ENCODE measurements at regions not wholly inside any gene's neighbourhood (a gene's known extent, or its start where the extent isn't known, plus 50 kb on each side); places are given as distances from the start of the nearest gene placed in this dataset.

- Histone ChIP-seq H3K27me3 (no peaks in the 10 kb centered on the region), H3K27ac (no peak overlapping the region), H3K4me1 (no peaks in the 10 kb centered on the region), H3K9me3 (no peaks in the 10 kb centered on the region), H3K4me3 (no peak overlapping the region), H3K36me3 (no peaks in the 10 kb centered on the region)
- no peak for DNase-seq
- in situ Hi-C loops (cut with MboI; ENCODE audit: low sequenced_read_pairs in 4 of 4) = no loop called here
- TF ChIP-seq POLR2A (IDR thresholded peaks at IDR 0.05) (no peak), CTCF (IDR thresholded peaks at IDR 0.05 in 4 of 5, conservative IDR thresholded peaks at IDR 0.05 in 1 of 5) (no peak)
- intact Hi-C loops (cut with DNase I; ENCODE audit: low total_unique reads) = no loop called here
- no peak for ATAC-seq
Measured at GRCh38 chr11:96696731-96697130, 306.9 kb downstream of the JRKL start.

GRCh38 chr11:96697466-96697865, 307.7 kb downstream of the JRKL start:
- Histone ChIP-seq H3K27ac (no peak overlapping the region), H3K4me3 (no peak overlapping the region), H3K36me3 (no peaks in the 10 kb centered on the region), H3K4me1 (no peaks in the 10 kb centered on the region), H3K27me3 (no peaks in the 10 kb centered on the region), H3K9me3 (no peaks in the 10 kb centered on the region)
- ATAC-seq (no peak), DNase-seq (no peak)
- intact Hi-C loops (cut with DNase I; ENCODE audit: low total_unique reads) = no loop called here
- TF ChIP-seq POLR2A (IDR thresholded peaks at IDR 0.05) (no peak), CTCF (IDR thresholded peaks at IDR 0.05 in 4 of 5, conservative IDR thresholded peaks at IDR 0.05 in 1 of 5) (no peak)
- in situ Hi-C loops (cut with MboI; ENCODE audit: low sequenced_read_pairs in 4 of 4) = no loop called here

GRCh38 chr11:96704847-96705246, 315.0 kb downstream of the JRKL start:
- TF ChIP-seq POLR2A (IDR thresholded peaks at IDR 0.05) (no peak), CTCF (IDR thresholded peaks at IDR 0.05 in 4 of 5, conservative IDR thresholded peaks at IDR 0.05 in 1 of 5) (no peak)
- Histone ChIP-seq H3K27ac (no peak overlapping the region), H3K4me3 (no peak overlapping the region), H3K36me3 (no peaks in the 10 kb centered on the region), H3K27me3 (no peaks in the 10 kb centered on the region), H3K9me3 (no peaks in the 10 kb centered on the region), H3K4me1 (no peaks in the 10 kb centered on the region)
- intact Hi-C loops (cut with DNase I; ENCODE audit: low total_unique reads) (no loop called here), in situ Hi-C loops (cut with MboI; ENCODE audit: low sequenced_read_pairs in 4 of 4) (no loop called here)
- ATAC-seq = no peak
- DNase-seq = no peak

- intact Hi-C loops (cut with DNase I; ENCODE audit: low total_unique reads) = no loop called here
- DNase-seq (no peak), ATAC-seq (no peak)
- Histone ChIP-seq H3K36me3 (no peaks in the 10 kb centered on the region), H3K27ac (no peak overlapping the region), H3K4me1 (no peaks in the 10 kb centered on the region), H3K4me3 (no peak overlapping the region), H3K27me3 (no peaks in the 10 kb centered on the region), H3K9me3 (no peaks in the 10 kb centered on the region)
- in situ Hi-C loops (cut with MboI; ENCODE audit: low sequenced_read_pairs in 4 of 4) = no loop called here
- TF ChIP-seq CTCF (IDR thresholded peaks at IDR 0.05 in 4 of 5, conservative IDR thresholded peaks at IDR 0.05 in 1 of 5) (no peak), POLR2A (IDR thresholded peaks at IDR 0.05) (no peak)
Measured at GRCh38 chr11:96706761-96707160, 316.9 kb downstream of the JRKL start.

- H3K36me3 ChIP-seq = no peaks in the 10 kb centered on the region
- no peaks in the 10 kb centered on the region for H3K9me3 ChIP-seq
- no peaks in the 10 kb centered on the region for H3K27me3 ChIP-seq
- in situ Hi-C loops (cut with MboI; ENCODE audit: low sequenced_read_pairs in 4 of 4) = no loop called here
- no peak for DNase-seq
- H3K27ac ChIP-seq = no peak overlapping the region
- no peak for ATAC-seq
- no peaks in the 10 kb centered on the region for H3K4me1 ChIP-seq
- intact Hi-C loops (cut with DNase I; ENCODE audit: low total_unique reads) = no loop called here
- TF ChIP-seq POLR2A (IDR thresholded peaks at IDR 0.05) = no peak
- TF ChIP-seq CTCF (IDR thresholded peaks at IDR 0.05 in 4 of 5, conservative IDR thresholded peaks at IDR 0.05 in 1 of 5) = no peak
- no peak overlapping the region for H3K4me3 ChIP-seq
Measured at GRCh38 chr11:96707273-96707672, 317.5 kb downstream of the JRKL start.

All from gastrocnemius medialis (tissue), 4 donors.